Transverse colon (tissue), 4 donors: ENCODE measurements at regions not wholly inside any gene's neighbourhood (a gene's known extent, or its start where the extent isn't known, plus 50 kb on each side); places are given as distances from the start of the nearest gene placed in this dataset.

ENCODE experiments used
- CTCF ChIP-seq, 5 experiments: fragments of 200-600 bp in 3 of 5; fragments of 450-650 bp in 2 of 5; sonication (generic) in 3 of 5; IDR thresholded peaks; 1 replicate in 2 of 5; 2 replicates in 3 of 5; pipeline ENCODE4 v1.5.1; 2016 to 2017; ENCODE audit warnings: antibody characterized with exemption in 5 of 5, inconsistent platforms in 3 of 5, mild to moderate bottlenecking in 2 of 5, moderate library complexity in 1 of 5
- POLR2AphosphoS5 ChIP-seq, 3 donors: sonication (generic); formaldehyde crosslinking; IDR thresholded peaks; one replicate each; pipeline ENCODE4 v1.6.1; 2016; ENCODE audit warnings: antibody characterized with exemption in 3 of 3

GRCh38 chr10:64036321-64036930 is 515.2 kb downstream of the REEP3 start:
- TF ChIP-seq CTCF (IDR thresholded peaks at IDR 0.05) (no peak), POLR2AphosphoS5 (IDR thresholded peaks at IDR 0.05) (no peak)
